Caki2 (cell line): ENCODE measurements at regions not wholly inside any gene's neighbourhood (a gene's known extent, or its start where the extent isn't known, plus 50 kb on each side); places are given as distances from the start of the nearest gene placed in this dataset.

ENCODE experiments used
- DNase-seq: peaks from one replicate; pipeline ENCODE4 v3.0.0-alpha.2; 2015; ENCODE audit warnings: low read depth
- in situ Hi-C: cut with HindIII; loops from 2 replicates; pipeline ENCODE4 v1.10.0; 2016; ENCODE audit warnings: low sequenced_read_pairs, low pct_unique_long_range_greater_than_20kb, mixed read lengths

GRCh38 chr2:173851141-173851641 lies 114.0 kb downstream of the SP3 start:
- in situ Hi-C loops = no loop called here
- DNase-seq = no peak

- in situ Hi-C loops = no loop called here
- no peak for DNase-seq
These were observed 111.0 kb downstream of the SP3 start for GRCh38 chr2:173854141-173854540.

- in situ Hi-C loops = no loop called here
- no peak for DNase-seq
These were observed 110.3 kb downstream of the SP3 start for GRCh38 chr2:173854840-173855239.

GRCh38 chr2:173855661-173856060 lies 109.5 kb downstream of the SP3 start:
- in situ Hi-C loops = no loop called here
- no peak for DNase-seq
